PC-9 (cell line): ENCODE measurements at regions not wholly inside any gene's neighbourhood (a gene's known extent, or its start where the extent isn't known, plus 50 kb on each side); places are given as distances from the start of the nearest gene placed in this dataset.
A peak's percentile ranks its signal among the peaks of the same experiment; 100 is the strongest.

ENCODE experiments used
- BruUV-seq: library from RNA; stranded (reverse); fragments of 400-500 nt; replicated peaks from 2 replicates; lab custom pipeline; 2021; lab: Mats Ljungman, UMichigan
- CTCF ChIA-PET: fragments of 300-600 bp; sonication (Branson Sonifier 250); formaldehyde crosslinking; loops from one replicate; lab custom pipeline; 2022; ENCODE audit warnings: antibody characterized with exemption; lab: Charles Lee
- POLR2A ChIA-PET: fragments of 300-600 bp; sonication (Branson Sonifier 250); formaldehyde crosslinking; loops from one replicate; lab custom pipeline; 2022; ENCODE audit warnings: antibody characterized with exemption; ENCODE audit not compliant: unreplicated experiment; lab: Charles Lee
- DNase-seq, 2 experiments: peaks; one replicate each; pipeline versions ENCODE4 v3.0.0 to v3.0.0-alpha.2; 2015 to 2022; ENCODE audit warnings: mixed read lengths in 1 of 2
- H2AFZ ChIP-seq: fragments of 200-600 bp; sonication (generic); 2 replicates; pipeline ENCODE4 v1.8.1; 2017; ENCODE audit warnings: antibody characterized with exemption
- H3F3A ChIP-seq: fragments of 200-600 bp; sonication (generic); 2 replicates; pipeline ENCODE4 v1.8.1; 2017; ENCODE audit warnings: antibody characterized with exemption, mild to moderate bottlenecking, low read depth; ENCODE audit not compliant: insufficient read depth
- H3K27ac ChIP-seq: fragments of 200-600 bp; sonication (generic); 2 replicates; pipeline ENCODE4 v1.6.1; 2016; ENCODE audit warnings: mixed run types
- H3K27me3 ChIP-seq: fragments of 200-600 bp; sonication (generic); 2 replicates; pipeline ENCODE4 v1.6.1; 2016; ENCODE audit warnings: low read depth, mixed run types; ENCODE audit not compliant: insufficient read depth
- H3K36me3 ChIP-seq: fragments of 200-600 bp; sonication (generic); 2 replicates; pipeline ENCODE4 v1.6.1; 2016; ENCODE audit warnings: low read depth, mixed run types
- H3K4me1 ChIP-seq: fragments of 200-600 bp; sonication (generic); replicated peaks from 2 replicates; pipeline ENCODE4 v1.6.1; 2016; ENCODE audit warnings: mixed run types; ENCODE audit not compliant: insufficient read depth
- H3K4me2 ChIP-seq: fragments of 200-600 bp; sonication (generic); 2 replicates; pipeline ENCODE4 v1.6.1; 2017; ENCODE audit warnings: mixed run types
- H3K4me3 ChIP-seq: fragments of 200-600 bp; sonication (generic); 2 replicates; pipeline ENCODE4 v1.6.1; 2016; ENCODE audit warnings: mixed run types
- H3K79me2 ChIP-seq: fragments of 200-600 bp; sonication (generic); 2 replicates; pipeline ENCODE4 v1.6.1; 2017; ENCODE audit warnings: low read depth, mixed run types
- H3K9me2 ChIP-seq: fragments of 200-600 bp; sonication (generic); 2 replicates; pipeline ENCODE4 v1.8.1; 2017; ENCODE audit warnings: mild to moderate bottlenecking; ENCODE audit not compliant: insufficient read depth
- H3K9me3 ChIP-seq: fragments of 200-600 bp; sonication (generic); 2 replicates; pipeline ENCODE4 v1.8.1; 2016; ENCODE audit warnings: low read depth; ENCODE audit not compliant: insufficient read depth
- H4K20me1 ChIP-seq: fragments of 200-600 bp; sonication (generic); 2 replicates; pipeline ENCODE4 v1.8.1; 2017; ENCODE audit not compliant: insufficient read depth
- CTCF ChIP-seq: fragments of 200-600 bp; sonication (generic); conservative IDR thresholded peaks from 2 replicates; pipeline ENCODE4 v1.6.1; 2017; ENCODE audit warnings: mixed run types, antibody characterized with exemption, mild to moderate bottlenecking, moderate library complexity
- EZH2 ChIP-seq: fragments of 200-600 bp; sonication (generic); IDR thresholded peaks from 2 replicates; pipeline ENCODE4 v1.8.0; 2017; ENCODE audit warnings: antibody characterized with exemption, low read depth
- intact Hi-C: fragments of 100-400 bp; cut with micrococcal nuclease; formaldehyde crosslinking; loops from one replicate; pipeline ENCODE4 v1.10.0; 2022; ENCODE audit not compliant: unreplicated experiment

GRCh38 chr4:175954685-175955084 lies 111.0 kb upstream of the WDR17 start:
- no peaks in the 10 kb centered on the region for H3K36me3 ChIP-seq
- CTCF ChIA-PET = no interaction called here
- intact Hi-C loops = no loop called here

GRCh38 chr4:175961604-175962003 lies 104.0 kb upstream of the WDR17 start:
- BruUV-seq = no TSS peak
- POLR2A ChIA-PET = no interaction called here

More at GRCh38 chr4:175954685-175955084, 111.0 kb upstream of the WDR17 start:
- DNase-seq = no peak
- Histone ChIP-seq H3K4me1 (no peaks in the 10 kb centered on the region), H3K9me2 (no peaks in the 10 kb centered on the region), H2AFZ (no peak overlapping the region), H3K27ac (no peak overlapping the region), H3K9me3 (no peaks in the 10 kb centered on the region), H3K4me2 (no peak overlapping the region), H3K27me3 (no peaks in the 10 kb centered on the region), H3F3A (no peaks in the 10 kb centered on the region), H3K4me3 (no peak overlapping the region), H4K20me1 (no peaks in the 10 kb centered on the region), H3K79me2 (no peaks in the 10 kb centered on the region)
- BruUV-seq = no TSS peak
- TF ChIP-seq CTCF (no peak), EZH2 (no peak)
- POLR2A ChIA-PET = no interaction called here

GRCh38 chr4:175970072-175970471 lies 95.6 kb upstream of the WDR17 start:
- DNase-seq = no peak
- no peak for TF ChIP-seq CTCF
- TF ChIP-seq EZH2 = no peak
- no peaks in the 10 kb centered on the region for H3K9me3 ChIP-seq
- 0 out of 2 replicates have a peak overlapping the region, but pooled peaks have one; percentile 43 for H2AFZ ChIP-seq
- H3K4me2 ChIP-seq = no peak overlapping the region
- no peaks in the 10 kb centered on the region for H3K36me3 ChIP-seq
- POLR2A ChIA-PET = no interaction called here
- CTCF ChIA-PET = no interaction called here
- H3K27ac ChIP-seq = no peak overlapping the region
- H3K4me3 ChIP-seq = no peak overlapping the region
- no TSS peak for BruUV-seq
- H4K20me1 ChIP-seq = no peaks in the 10 kb centered on the region
- H3K9me2 ChIP-seq = no peaks in the 10 kb centered on the region
- H3K4me1 ChIP-seq = no peaks in the 10 kb centered on the region
- intact Hi-C loops = no loop called here
- no peaks in the 10 kb centered on the region for H3K27me3 ChIP-seq
- H3K79me2 ChIP-seq = no peaks in the 10 kb centered on the region
- no peaks in the 10 kb centered on the region for H3F3A ChIP-seq

More at GRCh38 chr4:175961604-175962003, 104.0 kb upstream of the WDR17 start:
- Histone ChIP-seq H3K9me3 (no peaks in the 10 kb centered on the region), H3K9me2 (no peaks in the 10 kb centered on the region), H3K79me2 (no peaks in the 10 kb centered on the region), H3K4me3 (no peak overlapping the region), H3K4me1 (no peaks in the 10 kb centered on the region), H3K27me3 (no peaks in the 10 kb centered on the region), H4K20me1 (no peaks in the 10 kb centered on the region), H3K27ac (no peak overlapping the region), H3K36me3 (no peaks in the 10 kb centered on the region), H2AFZ (no peak overlapping the region), H3F3A (no peaks in the 10 kb centered on the region), H3K4me2 (no peak overlapping the region)
- intact Hi-C loops = no loop called here
- no peak for TF ChIP-seq CTCF
- CTCF ChIA-PET = no interaction called here
- no peak for DNase-seq
